Epithelial cell of esophagus (primary cell): ENCODE measurements at regions not wholly inside any gene's neighbourhood (a gene's known extent, or its start where the extent isn't known, plus 50 kb on each side); places are given as distances from the start of the nearest gene placed in this dataset.
A peak's percentile ranks its signal among the peaks of the same experiment; 100 is the strongest.

ENCODE experiments used
- DNase-seq: peaks from one replicate; pipeline ENCODE4 v3.0.0; 2010; ENCODE audit warnings: low read depth
- H3K4me3 ChIP-seq: 2 replicates; pipeline ENCODE4 v1.5.1; 2011; ENCODE audit warnings: mild to moderate bottlenecking, low read length, control low read depth
- CTCF ChIP-seq: IDR thresholded peaks from 2 replicates; pipeline ENCODE4 v1.5.1; 2011; ENCODE audit warnings: low read depth, mild to moderate bottlenecking, low read length, control low read depth, inconsistent platforms; ENCODE audit not compliant: insufficient read depth; ENCODE audit errors: missing control alignments

GRCh38 chr11:106152013-106152412, 74.6 kb downstream of the AASDHPPT start:
- peak; percentile 47 for TF ChIP-seq CTCF
- DNase-seq = peak; percentile 93
- no peak overlapping the region for H3K4me3 ChIP-seq

- no peak for TF ChIP-seq CTCF
- H3K4me3 ChIP-seq = no peak overlapping the region
- peak; percentile 67 for DNase-seq
These were observed 75.4 kb downstream of the AASDHPPT start for GRCh38 chr11:106152824-106153223.

GRCh38 chr11:106156290-106156937, 79.0 kb downstream of the AASDHPPT start:
- DNase-seq = peak; percentile 83
- peak; percentile 67 for TF ChIP-seq CTCF
- H3K4me3 ChIP-seq = no peak overlapping the region

GRCh38 chr11:106158406-106158805, 80.9 kb downstream of the AASDHPPT start:
- no peak for TF ChIP-seq CTCF
- no peak overlapping the region for H3K4me3 ChIP-seq
- no peak for DNase-seq

GRCh38 chr11:106159836-106160235, 82.4 kb downstream of the AASDHPPT start:
- TF ChIP-seq CTCF = no peak
- H3K4me3 ChIP-seq = no peak overlapping the region
- peak; percentile 68 for DNase-seq

GRCh38 chr11:106160494-106160893, 83.0 kb downstream of the AASDHPPT start:
- H3K4me3 ChIP-seq = no peak overlapping the region
- no peak for DNase-seq
- TF ChIP-seq CTCF = no peak
